Fibroblast of villous mesenchyme (primary cell): ENCODE measurements at regions not wholly inside any gene's neighbourhood (a gene's known extent, or its start where the extent isn't known, plus 50 kb on each side); places are given as distances from the start of the nearest gene placed in this dataset.

ENCODE experiments used
- DNase-seq: peaks from one replicate; pipeline ENCODE4 v3.0.0-alpha.2; 2010; ENCODE audit warnings: low read depth
- H3K4me3 ChIP-seq: 2 replicates; pipeline ENCODE4 v1.5.1; 2011; ENCODE audit warnings: low read depth, mild to moderate bottlenecking, low read length
- TF ChIP-seq, protein P1 (sequence below): IDR thresholded peaks from 2 replicates; pipeline ENCODE4 v1.5.1; 2012; ENCODE audit warnings: low read depth, mild to moderate bottlenecking, low read length; ENCODE audit not compliant: insufficient read depth

DNA sequence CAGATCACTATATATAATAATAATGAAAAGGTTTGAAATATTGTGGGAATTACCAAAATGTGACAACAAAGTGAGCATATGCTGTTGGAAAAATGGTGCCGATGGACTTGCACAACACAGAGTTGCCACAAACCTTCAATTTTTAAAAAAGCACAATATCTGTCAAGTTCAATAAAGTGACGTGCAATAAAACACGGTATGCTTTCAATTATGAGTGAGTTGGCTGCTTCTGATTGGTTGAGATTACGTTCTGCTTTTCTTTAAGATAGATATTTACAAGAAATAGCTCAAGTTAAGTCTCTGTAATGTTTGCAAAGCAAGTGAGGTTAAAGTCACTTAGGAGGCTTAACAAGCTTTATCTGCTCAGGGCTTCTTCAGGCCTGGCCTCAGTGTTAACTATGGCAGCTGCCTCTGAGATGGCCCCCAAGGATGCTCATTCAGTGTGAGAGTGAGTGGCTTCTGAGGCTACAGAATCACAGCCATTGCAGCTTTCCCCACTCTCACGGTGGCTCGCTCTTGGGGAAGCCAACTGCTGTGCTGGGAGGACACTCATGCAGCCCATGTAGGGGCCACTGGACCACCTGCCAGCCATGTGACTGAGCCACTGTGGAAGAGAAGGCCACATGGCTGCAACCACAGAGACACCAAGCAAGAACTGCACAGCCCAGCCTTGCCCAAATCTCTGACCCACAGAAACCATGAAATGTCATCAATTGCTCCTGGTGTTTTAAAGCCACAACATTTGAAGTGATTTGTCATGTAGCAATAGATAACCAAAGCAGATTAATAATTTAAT lies 78.3 kb upstream of the TMEM72 start:
- DNase-seq, result no peak
- H3K4me3 ChIP-seq, result no peak overlapping the region
- TF ChIP-seq, protein P1, sequence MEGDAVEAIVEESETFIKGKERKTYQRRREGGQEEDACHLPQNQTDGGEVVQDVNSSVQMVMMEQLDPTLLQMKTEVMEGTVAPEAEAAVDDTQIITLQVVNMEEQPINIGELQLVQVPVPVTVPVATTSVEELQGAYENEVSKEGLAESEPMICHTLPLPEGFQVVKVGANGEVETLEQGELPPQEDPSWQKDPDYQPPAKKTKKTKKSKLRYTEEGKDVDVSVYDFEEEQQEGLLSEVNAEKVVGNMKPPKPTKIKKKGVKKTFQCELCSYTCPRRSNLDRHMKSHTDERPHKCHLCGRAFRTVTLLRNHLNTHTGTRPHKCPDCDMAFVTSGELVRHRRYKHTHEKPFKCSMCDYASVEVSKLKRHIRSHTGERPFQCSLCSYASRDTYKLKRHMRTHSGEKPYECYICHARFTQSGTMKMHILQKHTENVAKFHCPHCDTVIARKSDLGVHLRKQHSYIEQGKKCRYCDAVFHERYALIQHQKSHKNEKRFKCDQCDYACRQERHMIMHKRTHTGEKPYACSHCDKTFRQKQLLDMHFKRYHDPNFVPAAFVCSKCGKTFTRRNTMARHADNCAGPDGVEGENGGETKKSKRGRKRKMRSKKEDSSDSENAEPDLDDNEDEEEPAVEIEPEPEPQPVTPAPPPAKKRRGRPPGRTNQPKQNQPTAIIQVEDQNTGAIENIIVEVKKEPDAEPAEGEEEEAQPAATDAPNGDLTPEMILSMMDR, result no peak

DNA sequence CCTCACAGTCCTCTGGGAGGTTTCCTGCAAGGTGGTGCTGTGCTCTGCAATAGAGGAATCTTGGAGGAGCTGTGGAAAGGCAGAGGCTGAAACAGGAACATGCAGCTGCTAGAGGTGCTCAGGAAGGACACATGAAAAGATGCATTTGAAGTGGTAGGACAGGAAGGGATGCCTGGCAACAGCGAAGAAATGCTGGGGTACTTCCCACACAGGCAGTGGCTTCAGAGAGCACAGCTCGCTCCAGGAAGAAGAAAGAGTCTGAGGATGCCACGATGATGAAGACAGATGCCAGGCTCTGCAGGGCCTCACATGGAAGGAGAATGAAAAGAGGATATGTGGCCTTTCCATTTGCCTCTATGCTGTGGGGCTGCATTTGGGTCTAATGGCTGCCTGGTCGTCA lies 77.0 kb upstream of the TMEM72 start:
- TF ChIP-seq, protein P1, result no peak
- H3K4me3 ChIP-seq, result no peak overlapping the region
- no peak for DNase-seq

DNA sequence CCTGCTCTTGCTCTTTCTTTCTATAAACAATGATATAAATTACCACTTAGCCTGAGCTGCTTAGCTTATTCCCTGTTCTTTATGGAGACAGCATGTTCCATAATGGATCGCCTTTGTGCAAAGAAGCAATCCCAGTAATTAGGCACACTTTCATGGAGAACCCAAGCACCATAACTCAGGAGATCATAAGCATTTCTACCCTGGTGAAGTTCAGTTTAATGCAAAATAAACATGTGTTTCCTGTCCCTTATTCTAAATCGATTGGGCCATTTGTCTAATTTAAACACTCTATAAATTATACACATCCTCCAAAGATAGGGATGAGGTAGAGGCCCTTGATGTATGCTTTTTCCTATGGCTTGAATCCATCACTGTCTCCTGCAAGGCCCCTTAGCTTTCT lies 75.8 kb upstream of the TMEM72 start:
- no peak overlapping the region for H3K4me3 ChIP-seq
- TF ChIP-seq, protein P1, result no peak

DNA sequence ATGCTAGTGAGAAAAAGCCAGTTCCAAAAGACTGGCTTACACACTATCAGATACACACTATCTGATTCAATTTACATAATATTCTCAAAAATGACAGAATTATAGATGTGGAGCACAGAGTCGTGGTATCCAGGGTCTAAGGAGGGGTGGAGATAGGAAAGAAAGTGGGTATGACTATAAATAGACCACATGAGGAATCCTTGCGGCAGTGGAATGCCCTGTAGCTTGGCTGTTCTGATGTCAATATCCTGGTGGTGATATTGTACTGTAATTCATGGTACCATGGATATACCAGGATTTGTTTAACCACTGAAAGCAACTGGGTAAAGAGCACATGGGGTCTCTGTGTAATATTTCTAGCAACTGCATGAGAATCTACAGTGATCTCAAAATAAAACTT lies 67.7 kb upstream of the TMEM72 start:
- no peak overlapping the region for H3K4me3 ChIP-seq
- TF ChIP-seq, protein P1, result no peak
- no peak for DNase-seq

More for the DNA sequence above, 75.8 kb upstream of the TMEM72 start:
- DNase-seq, result no peak

DNA sequence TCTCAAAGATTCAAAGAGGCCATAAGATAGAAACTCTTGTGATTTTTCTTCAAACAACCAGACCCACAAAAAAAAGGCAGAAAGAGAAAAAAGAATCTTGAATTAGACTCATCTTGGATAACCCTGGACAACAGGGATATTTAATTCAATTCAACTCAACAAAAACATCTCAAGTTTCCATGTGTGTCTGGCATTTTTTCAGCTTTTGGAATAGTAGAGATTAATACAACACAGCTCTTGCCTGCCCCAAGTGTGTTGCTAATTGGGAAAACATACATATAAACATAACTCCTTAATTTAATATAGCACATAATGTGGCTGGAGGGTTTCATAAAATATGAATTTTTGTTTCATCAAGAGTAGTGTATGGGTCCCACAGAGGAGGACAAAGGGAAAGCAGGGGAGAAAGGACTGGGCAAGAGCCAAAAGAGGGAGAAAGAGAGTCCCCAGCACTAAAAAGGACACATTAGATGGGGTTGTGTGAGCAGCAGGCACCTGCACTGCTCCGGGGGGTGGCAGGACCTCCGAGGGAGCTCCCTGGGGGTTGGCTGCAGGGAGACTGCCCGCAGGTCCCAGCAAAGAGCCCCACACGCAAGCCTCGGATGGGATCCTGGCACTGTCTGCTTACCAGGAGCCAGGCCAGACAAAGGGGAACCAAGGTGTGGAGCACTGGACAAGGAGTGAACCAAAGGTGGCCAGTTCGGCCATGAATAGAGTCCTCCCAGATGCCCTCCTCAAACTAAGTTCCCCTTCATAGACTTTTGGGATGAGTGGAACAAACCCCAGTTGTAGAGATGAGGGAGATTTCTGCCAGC lies 65.6 kb upstream of the TMEM72 start:
- TF ChIP-seq, protein P1, result no peak
- DNase-seq, result no peak
- H3K4me3 ChIP-seq, result no peak overlapping the region

DNA sequence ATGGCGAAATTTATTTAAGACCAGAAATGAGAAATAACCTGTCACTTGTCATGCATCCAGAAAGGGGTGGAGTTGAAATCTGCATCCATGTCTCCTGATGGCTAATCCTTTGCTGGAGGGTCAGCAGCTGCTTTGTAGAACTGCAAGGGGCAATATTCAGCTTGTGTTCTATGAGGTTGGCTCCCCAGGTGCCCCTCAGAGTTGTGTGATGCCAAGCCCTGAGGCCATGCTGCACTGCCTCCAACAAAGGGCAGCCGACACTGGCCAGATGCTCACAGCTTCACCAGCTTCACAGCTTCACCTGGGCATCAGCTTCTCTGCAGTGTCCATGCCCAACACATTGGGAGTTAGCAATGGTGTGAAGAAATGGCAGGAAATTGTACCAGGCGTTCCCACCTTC lies 64.0 kb upstream of the TMEM72 start:
- H3K4me3 ChIP-seq, result no peak overlapping the region
- TF ChIP-seq, protein P1, result no peak
- no peak for DNase-seq
